ENCODE measurements at regions not wholly inside any gene's neighbourhood (a gene's known extent, or its start where the extent isn't known, plus 50 kb on each side); places are given as distances from the start of the nearest gene placed in this dataset.

GRCh38 chr14:53807108-53807507, 149.5 kb downstream of the BMP4 start:
- no peak for DNase-seq

- no peak for DNase-seq
These were observed 159.9 kb downstream of the BMP4 start for GRCh38 chr14:53796734-53797133.

GRCh38 chr14:53793790-53794505, 162.7 kb downstream of the BMP4 start:
- DNase-seq: no peak

GRCh38 chr14:53792909-53793308, 163.7 kb downstream of the BMP4 start:
- DNase-seq: no peak

- DNase-seq: no peak
These were observed 165.7 kb downstream of the BMP4 start for GRCh38 chr14:53790731-53791500.

- no peak for DNase-seq
These were observed 168.1 kb downstream of the BMP4 start for GRCh38 chr14:53788566-53788965.

- DNase-seq: no peak
These were observed 170.6 kb downstream of the BMP4 start for GRCh38 chr14:53786045-53786444.

- DNase-seq: no peak
These were observed 171.9 kb downstream of the BMP4 start for GRCh38 chr14:53784688-53785087.

GRCh38 chr14:53783256-53783655, 173.4 kb downstream of the BMP4 start:
- no peak for DNase-seq

GRCh38 chr14:53780051-53780555, 176.5 kb downstream of the BMP4 start:
- no peak for DNase-seq

GRCh38 chr14:53779301-53779700, 177.3 kb downstream of the BMP4 start:
- no peak for DNase-seq

GRCh38 chr14:53778263-53778662, 178.4 kb downstream of the BMP4 start:
- DNase-seq: no peak

GRCh38 chr14:53772936-53773335, 183.7 kb downstream of the BMP4 start:
- no peak for DNase-seq

GRCh38 chr14:53767566-53767965, 189.1 kb downstream of the BMP4 start:
- no peak for DNase-seq

GRCh38 chr14:53766601-53767000, 190.0 kb downstream of the BMP4 start:
- no peak for DNase-seq

- DNase-seq: no peak
These were observed 190.5 kb downstream of the BMP4 start for GRCh38 chr14:53766106-53766505.

GRCh38 chr14:53764846-53765245, 191.8 kb downstream of the BMP4 start:
- no peak for DNase-seq

- no peak for DNase-seq
These were observed 198.5 kb downstream of the BMP4 start for GRCh38 chr14:53758141-53758540.

- DNase-seq: no peak
These were observed 198.9 kb downstream of the BMP4 start for GRCh38 chr14:53757732-53758131.

GRCh38 chr14:53751650-53752049, 205.0 kb downstream of the BMP4 start:
- no peak for DNase-seq

- no peak for DNase-seq
These were observed 207.9 kb downstream of the BMP4 start for GRCh38 chr14:53748691-53749090.

- DNase-seq: no peak
These were observed 211.8 kb downstream of the BMP4 start for GRCh38 chr14:53744857-53745256.

- DNase-seq: no peak
These were observed 213.3 kb downstream of the BMP4 start for GRCh38 chr14:53743371-53743770.

GRCh38 chr14:53742233-53742620, 214.4 kb downstream of the BMP4 start:
- DNase-seq: peak; percentile 46
